Astrocyte of the spinal cord (primary cell): ENCODE measurements at regions not wholly inside any gene's neighbourhood (a gene's known extent, or its start where the extent isn't known, plus 50 kb on each side); places are given as distances from the start of the nearest gene placed in this dataset.

Experiments used
- DNase-seq: peaks from one replicate; pipeline ENCODE4 v3.0.0; 2011; ENCODE audit warnings: low read depth, low spot score
- H3K4me3 ChIP-seq: 2 replicates; pipeline ENCODE4 v1.5.1; 2011; ENCODE audit warnings: low read depth, mild to moderate bottlenecking, low read length, moderate library complexity
- in situ Hi-C: cut with HindIII; loops from 2 replicates; pipeline ENCODE4 v1.10.0; 2017; ENCODE audit warnings: low sequenced_read_pairs
- TF ChIP-seq, protein P1 (sequence below): IDR thresholded peaks from 2 replicates; pipeline ENCODE4 v1.5.1; 2012; ENCODE audit warnings: low read depth, mild to moderate bottlenecking, low read length, inconsistent platforms

DNA sequence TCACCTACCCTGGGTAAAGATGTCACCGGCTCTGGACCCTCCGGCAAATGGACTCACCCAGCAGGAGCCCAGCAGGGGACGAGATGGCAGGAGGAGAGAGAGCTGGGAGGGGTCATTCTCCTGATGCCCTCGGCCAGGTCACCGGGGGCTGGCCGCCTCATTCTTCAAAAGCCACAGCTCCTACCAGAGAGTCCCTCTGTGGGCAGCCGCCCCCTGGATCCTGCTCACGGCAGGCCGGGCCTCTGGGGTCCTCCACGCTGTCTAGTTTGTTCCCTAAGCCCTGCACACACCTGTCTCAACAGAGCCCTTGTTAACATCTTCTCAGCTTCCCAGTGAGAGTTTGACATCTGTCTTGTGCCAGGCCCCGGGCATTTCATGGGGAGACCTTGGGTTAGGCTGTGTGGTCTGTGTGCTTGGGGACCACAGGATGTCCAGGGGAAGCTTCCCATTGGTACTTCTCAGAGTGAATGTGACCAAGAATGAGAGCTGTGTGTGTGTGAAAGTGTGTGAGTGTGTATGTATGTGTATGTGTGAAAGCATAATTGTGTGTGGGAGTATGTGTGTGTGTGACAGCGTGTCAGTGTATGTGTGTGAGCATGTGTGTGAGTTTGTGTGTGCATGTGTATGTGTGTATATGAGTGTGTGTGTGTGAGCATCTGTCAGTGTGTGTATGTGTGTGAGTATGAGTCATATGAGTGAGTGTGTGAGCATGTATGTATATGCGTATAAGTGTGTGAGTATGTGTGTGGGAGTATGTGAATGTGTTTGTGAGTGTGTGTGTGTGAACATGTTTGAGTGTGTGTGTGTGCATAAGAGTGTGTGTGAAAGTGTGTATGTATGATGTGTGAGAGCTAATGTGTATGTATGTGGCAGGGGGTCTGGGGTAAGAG is 65.5 kb upstream of the BCO1 start:
- TF ChIP-seq, protein P1, sequence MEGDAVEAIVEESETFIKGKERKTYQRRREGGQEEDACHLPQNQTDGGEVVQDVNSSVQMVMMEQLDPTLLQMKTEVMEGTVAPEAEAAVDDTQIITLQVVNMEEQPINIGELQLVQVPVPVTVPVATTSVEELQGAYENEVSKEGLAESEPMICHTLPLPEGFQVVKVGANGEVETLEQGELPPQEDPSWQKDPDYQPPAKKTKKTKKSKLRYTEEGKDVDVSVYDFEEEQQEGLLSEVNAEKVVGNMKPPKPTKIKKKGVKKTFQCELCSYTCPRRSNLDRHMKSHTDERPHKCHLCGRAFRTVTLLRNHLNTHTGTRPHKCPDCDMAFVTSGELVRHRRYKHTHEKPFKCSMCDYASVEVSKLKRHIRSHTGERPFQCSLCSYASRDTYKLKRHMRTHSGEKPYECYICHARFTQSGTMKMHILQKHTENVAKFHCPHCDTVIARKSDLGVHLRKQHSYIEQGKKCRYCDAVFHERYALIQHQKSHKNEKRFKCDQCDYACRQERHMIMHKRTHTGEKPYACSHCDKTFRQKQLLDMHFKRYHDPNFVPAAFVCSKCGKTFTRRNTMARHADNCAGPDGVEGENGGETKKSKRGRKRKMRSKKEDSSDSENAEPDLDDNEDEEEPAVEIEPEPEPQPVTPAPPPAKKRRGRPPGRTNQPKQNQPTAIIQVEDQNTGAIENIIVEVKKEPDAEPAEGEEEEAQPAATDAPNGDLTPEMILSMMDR: no peak
- no peak overlapping the region for H3K4me3 ChIP-seq
- in situ Hi-C loops: no loop called here
- DNase-seq: no peak

DNA sequence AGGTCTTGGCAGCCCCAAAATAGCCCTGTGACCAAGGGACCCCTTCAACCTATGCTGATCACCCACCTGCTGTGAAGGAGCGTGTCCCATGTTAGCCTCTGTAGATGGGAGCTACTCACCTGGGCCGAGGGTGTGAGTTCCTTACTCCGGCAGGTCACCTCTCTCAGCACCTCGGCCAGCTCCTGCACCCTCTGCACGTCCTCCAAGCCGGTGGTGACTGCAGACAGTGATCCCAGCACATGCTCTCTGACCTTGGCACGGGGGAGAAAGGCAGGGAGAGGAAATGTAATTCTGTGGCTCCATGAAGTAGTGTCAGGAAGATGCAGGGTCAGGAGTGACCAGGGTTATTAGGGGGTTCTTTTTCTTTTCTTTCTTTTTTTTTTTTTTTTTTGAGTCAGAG is 67.7 kb upstream of the BCO1 start:
- H3K4me3 ChIP-seq: no peak overlapping the region
- TF ChIP-seq, protein P1: no peak

DNA sequence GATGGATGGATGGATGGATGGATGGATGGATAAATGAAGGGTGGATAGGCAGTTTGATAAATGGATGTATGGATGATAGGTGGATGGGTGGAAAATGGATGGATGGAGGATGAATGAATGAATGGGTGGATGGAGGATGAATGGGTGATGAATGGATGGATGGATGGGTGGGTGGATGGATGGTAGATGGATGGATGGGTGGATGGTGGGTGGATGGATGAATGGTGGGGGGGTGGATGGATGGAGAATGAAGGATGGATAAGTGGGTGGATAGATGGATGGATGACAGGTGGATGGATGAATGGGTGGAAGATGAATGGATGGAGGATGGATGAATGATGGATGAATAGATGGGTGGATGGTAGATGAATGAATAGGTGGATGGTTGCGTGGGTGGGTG is 70.1 kb upstream of the BCO1 start:
- DNase-seq: no peak
- no peak overlapping the region for H3K4me3 ChIP-seq
- TF ChIP-seq, protein P1: no peak
- in situ Hi-C loops: no loop called here

More for the DNA sequence above, 67.7 kb upstream of the BCO1 start:
- no peak for DNase-seq
- in situ Hi-C loops: no loop called here

DNA sequence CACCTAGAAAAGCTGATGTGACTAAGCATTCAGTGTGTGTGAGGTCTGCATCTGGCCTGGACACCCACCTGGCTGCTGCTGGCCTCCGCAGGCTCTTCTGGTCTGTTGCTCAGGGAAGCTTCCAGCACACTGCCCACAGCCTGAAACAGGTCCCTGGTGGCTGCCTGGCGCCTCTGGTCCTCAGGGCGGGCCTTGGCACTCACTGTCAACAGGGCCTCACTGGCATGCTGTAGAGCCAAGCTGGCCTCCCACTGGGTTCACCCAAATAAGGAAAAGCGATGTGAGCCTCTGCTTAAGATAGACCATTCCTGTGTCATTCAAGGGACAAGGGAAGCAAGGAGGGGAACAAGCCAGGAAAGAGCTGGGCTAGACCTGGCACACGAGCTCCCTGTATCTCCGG is 70.6 kb upstream of the BCO1 start:
- in situ Hi-C loops: no loop called here
- DNase-seq: no peak
- no peak overlapping the region for H3K4me3 ChIP-seq
- TF ChIP-seq, protein P1: no peak

DNA sequence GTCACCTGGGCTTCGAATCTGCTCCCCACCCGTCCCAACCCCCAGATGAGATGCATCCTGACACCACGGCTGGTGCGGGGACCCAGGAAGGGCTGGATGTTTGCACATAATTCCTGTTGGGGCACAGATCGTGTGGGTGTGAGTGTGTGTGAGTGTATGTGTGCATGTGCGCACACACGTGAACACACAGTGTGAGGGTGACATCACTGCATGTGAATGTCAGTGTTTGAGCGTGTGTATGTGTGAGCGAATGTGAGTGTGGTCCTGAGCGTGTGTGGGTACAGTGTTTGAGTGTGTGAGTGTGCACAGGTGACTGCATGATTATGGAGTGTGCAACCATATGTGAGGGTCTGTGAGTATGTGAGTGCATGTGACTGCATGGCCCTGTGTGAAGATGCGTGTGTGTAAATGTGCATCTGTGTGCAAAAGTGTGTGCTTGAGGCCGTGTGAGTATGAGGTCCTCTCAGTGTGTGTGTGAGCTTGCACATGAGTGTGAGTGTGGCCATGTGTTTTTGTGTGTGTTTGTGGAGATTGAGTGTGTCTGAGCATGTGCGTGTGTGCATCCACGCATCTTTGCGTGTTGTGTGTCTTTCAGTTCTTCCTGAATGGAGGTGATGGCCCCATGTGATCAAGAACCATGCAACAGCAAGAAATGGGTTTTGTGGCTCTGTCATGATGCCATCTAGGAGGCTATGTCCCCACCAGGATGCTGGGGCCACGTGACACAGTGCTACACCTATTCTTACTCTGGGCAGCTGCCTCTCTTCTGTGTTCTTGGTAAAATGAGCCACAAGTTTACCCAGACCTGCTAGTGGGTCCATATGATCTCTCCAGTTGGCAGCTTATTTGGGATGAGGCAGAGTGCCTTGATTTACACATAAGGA is 70.5 kb upstream of the GCSH start:
- DNase-seq: no peak
- TF ChIP-seq, protein P1: no peak
- no peak overlapping the region for H3K4me3 ChIP-seq
- in situ Hi-C loops: no loop called here

DNA sequence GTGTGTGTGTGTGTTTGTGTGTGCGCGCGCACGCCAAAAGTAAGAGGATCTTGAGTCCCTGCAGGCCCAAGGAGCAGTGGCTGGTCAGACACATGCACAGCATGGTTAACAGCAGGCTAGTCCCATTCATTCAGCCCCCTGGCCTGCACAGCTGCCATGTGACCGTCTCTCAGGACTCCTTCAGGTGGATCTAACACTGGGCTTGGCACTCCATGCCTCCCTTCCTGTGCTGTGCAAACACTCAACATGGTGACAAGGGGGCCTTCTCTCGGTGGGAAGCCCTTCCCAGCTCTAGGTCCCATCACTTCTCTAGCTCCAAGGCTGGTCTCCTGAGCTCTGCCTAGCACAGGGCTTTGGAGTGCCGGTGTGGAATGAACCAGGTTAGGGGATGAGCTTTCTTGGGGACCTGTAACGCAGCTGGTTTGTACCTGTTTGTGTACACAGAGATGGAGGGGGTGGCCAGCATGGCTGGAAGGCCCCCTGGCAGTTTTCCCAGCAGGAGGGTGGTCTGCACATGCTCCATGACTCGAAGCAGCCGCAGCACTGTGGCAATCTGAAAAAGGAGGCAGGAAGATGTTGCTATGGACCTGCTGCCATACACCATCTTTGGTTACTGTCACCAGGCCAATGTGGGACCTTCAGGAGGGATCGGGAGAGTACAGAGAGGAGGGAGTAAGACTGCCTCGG is 69.4 kb upstream of the GCSH start:
- in situ Hi-C loops: no loop called here
- TF ChIP-seq, protein P1: no peak
- no peak overlapping the region for H3K4me3 ChIP-seq
- no peak for DNase-seq
